Left ventricle myocardium inferior (tissue), 1 donor: ENCODE measurements at regions not wholly inside any gene's neighbourhood (a gene's known extent, or its start where the extent isn't known, plus 50 kb on each side); places are given as distances from the start of the nearest gene placed in this dataset.

Experiments used
- DNase-seq: peaks from one replicate; pipeline ENCODE4 v3.0.0-alpha.2; 2020
- H3K27ac ChIP-seq: fragments of 200-600 bp; replicated peaks from 2 replicates; pipeline ENCODE4 v1.8.0; 2021
- H3K27me3 ChIP-seq: fragments of 200-600 bp; 2 replicates; pipeline ENCODE4 v1.8.0; 2021; ENCODE audit warnings: low read depth
- H3K36me3 ChIP-seq: fragments of 200-600 bp; 2 replicates; pipeline ENCODE4 v1.8.0; 2021
- H3K4me1 ChIP-seq: fragments of 200-600 bp; 2 replicates; pipeline ENCODE4 v1.8.0; 2021
- H3K4me3 ChIP-seq: fragments of 200-600 bp; 2 replicates; pipeline ENCODE4 v1.8.0; 2021; ENCODE audit warnings: mild to moderate bottlenecking, moderate library complexity
- H3K9me3 ChIP-seq: fragments of 200-600 bp; replicated peaks from 2 replicates; pipeline ENCODE4 v1.8.0; 2021
- CTCF ChIP-seq: fragments of 200-600 bp; IDR thresholded peaks from 2 replicates; pipeline ENCODE4 v1.8.0; 2021; ENCODE audit warnings: antibody characterized with exemption, mild to moderate bottlenecking, borderline replicate concordance
- intact Hi-C: fragments of 100-400 bp; cut with micrococcal nuclease; formaldehyde crosslinking; loops from one replicate; pipeline ENCODE4 v1.11.0; 2022
- donor health status: DM: no; HTN: yes; CAD: no; lungs with severe emphysema.

DNA sequence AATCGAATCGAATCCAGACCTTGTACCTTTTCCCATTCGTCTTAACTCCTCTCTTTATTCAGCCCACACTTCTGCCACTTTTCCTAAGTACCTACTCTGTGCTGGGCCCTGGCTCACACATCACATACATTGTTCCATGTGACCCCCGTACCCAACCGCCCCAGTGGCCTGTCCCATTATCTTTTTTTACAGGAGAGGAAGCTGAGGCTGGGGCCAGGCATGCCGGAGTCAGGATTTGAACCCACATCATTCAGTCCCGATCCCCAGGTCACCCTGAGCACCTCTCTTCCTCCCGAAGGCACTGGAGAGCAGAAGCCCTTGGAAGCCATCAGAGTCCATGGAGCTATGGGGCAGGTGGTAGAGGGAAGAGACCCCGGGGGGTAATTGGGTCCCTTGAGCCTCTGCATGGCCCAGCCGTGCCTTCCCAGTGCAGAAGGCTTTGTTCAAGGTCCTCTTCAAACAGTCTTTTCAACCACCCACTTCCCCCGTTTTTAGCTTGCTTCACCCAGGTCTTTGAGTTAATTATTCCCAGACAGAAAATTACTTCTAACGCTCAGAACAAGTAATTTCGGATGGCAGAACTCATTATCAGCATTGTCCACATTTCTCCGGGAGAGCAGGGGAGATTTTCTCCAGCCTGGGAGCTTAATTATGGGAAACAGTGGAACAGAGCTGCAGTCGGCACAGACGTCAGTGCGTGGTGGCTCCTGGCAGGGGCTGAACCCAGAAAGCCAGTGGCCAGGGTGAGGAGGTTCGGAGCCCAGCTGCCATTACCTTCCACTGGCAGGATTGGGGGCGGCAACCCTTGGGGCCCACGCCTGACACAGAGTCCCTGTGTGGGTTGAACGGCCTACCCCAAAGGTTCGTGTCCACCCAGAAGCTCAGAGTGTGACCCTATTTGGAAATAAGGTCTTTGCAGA is 82.4 kb upstream of the RTL6 start:
- no peaks in the 10 kb centered on the region for H3K4me1 ChIP-seq
- H3K27ac ChIP-seq, result no peak overlapping the region
- H3K36me3 ChIP-seq, result no peaks in the 10 kb centered on the region
- H3K4me3 ChIP-seq, result no peak overlapping the region
- no peak for TF ChIP-seq CTCF
- peaks cover 35% of the 10 kb centered on the region for H3K27me3 ChIP-seq
- intact Hi-C loops, result no loop called here
- no peaks in the 10 kb centered on the region for H3K9me3 ChIP-seq
- no peak for DNase-seq

- H3K9me3 ChIP-seq, result no peaks in the 10 kb centered on the region
- DNase-seq, result no peak
- H3K27me3 ChIP-seq, result peaks cover 32% of the 10 kb centered on the region
- no peaks in the 10 kb centered on the region for H3K36me3 ChIP-seq
- H3K4me3 ChIP-seq, result no peak overlapping the region
- intact Hi-C loops, result no loop called here
- TF ChIP-seq CTCF, result no peak
- H3K4me1 ChIP-seq, result peaks cover 15% of the 10 kb centered on the region
- H3K27ac ChIP-seq, result no peak overlapping the region
These were observed 80.6 kb upstream of the RTL6 start for GRCh38 chr22:44578516-44579230.

- peaks cover 26% of the 10 kb centered on the region for H3K27me3 ChIP-seq
- intact Hi-C loops, result no loop called here
- H3K4me1 ChIP-seq, result peaks cover 15% of the 10 kb centered on the region
- H3K4me3 ChIP-seq, result no peak overlapping the region
- TF ChIP-seq CTCF, result no peak
- no peak for DNase-seq
- no peaks in the 10 kb centered on the region for H3K36me3 ChIP-seq
- no peak overlapping the region for H3K27ac ChIP-seq
- no peaks in the 10 kb centered on the region for H3K9me3 ChIP-seq
These were observed 80.1 kb upstream of the RTL6 start for GRCh38 chr22:44578110-44578457.

DNA sequence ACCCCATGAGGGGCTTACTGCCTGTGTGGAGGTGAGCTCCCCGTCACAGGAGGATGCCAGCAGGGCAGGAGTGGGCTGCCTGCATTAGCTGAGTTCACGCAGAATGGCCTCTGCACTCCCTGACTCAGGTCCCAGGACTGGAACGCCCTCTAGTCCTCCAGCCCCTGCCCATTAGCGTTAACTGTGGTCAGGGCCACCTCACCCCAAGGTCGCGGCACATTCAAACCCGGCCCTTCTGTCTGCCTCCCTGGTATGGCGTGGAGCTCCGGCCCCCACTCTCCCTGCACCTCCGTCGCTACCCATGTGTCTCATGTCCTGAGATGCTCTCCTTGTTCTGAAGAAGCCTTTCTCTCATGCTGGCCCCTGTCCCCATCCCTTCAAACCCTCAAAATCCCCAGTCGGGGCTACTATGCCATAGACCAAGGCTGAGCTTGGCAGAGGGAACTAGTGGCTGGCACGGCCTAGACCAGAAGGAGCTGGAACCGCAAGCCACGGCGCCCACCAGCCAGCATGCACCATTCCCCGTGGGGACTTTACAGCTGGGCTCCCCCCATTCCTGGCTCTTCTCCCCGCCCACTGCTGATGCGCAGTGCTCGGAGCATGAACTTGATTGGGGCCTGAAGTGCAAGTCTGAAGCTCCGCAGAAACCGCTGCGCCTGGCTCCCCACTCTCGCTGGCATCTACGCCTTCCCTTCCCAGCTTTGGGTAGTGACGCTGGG is 79.5 kb upstream of the RTL6 start:
- peaks cover 15% of the 10 kb centered on the region for H3K4me1 ChIP-seq
- no peaks in the 10 kb centered on the region for H3K9me3 ChIP-seq
- H3K27me3 ChIP-seq, result peaks cover 24% of the 10 kb centered on the region
- no peak overlapping the region for H3K4me3 ChIP-seq
- H3K27ac ChIP-seq, result no peak overlapping the region
- intact Hi-C loops, result no loop called here
- H3K36me3 ChIP-seq, result no peaks in the 10 kb centered on the region
- DNase-seq, result no peak
- no peak for TF ChIP-seq CTCF
